ENCODE measurements at regions not wholly inside any gene's neighbourhood (a gene's known extent, or its start where the extent isn't known, plus 50 kb on each side); places are given as distances from the start of the nearest gene placed in this dataset.

- TF ChIP-seq, protein P1, sequence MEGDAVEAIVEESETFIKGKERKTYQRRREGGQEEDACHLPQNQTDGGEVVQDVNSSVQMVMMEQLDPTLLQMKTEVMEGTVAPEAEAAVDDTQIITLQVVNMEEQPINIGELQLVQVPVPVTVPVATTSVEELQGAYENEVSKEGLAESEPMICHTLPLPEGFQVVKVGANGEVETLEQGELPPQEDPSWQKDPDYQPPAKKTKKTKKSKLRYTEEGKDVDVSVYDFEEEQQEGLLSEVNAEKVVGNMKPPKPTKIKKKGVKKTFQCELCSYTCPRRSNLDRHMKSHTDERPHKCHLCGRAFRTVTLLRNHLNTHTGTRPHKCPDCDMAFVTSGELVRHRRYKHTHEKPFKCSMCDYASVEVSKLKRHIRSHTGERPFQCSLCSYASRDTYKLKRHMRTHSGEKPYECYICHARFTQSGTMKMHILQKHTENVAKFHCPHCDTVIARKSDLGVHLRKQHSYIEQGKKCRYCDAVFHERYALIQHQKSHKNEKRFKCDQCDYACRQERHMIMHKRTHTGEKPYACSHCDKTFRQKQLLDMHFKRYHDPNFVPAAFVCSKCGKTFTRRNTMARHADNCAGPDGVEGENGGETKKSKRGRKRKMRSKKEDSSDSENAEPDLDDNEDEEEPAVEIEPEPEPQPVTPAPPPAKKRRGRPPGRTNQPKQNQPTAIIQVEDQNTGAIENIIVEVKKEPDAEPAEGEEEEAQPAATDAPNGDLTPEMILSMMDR (IDR thresholded peaks at IDR 0.05) = no peak
- TF ChIP-seq POLR2A (IDR thresholded peaks at IDR 0.05) = no peak
These were observed 215.6 kb downstream of the MAP2K6 start for GRCh38 chr17:69630056-69630635.

All from adrenal gland (tissue), 5 donors.